HG02623 (cell line): ENCODE measurements at regions not wholly inside any gene's neighbourhood (a gene's known extent, or its start where the extent isn't known, plus 50 kb on each side); places are given as distances from the start of the nearest gene placed in this dataset.

Experiments used
- ATAC-seq: cut with Tn5 transposase; IDR thresholded peaks from one replicate; pipeline ENCODE4 v1.9.1; 2021; ENCODE audit warnings: moderate library complexity; ENCODE audit not compliant: unreplicated experiment

DNA sequence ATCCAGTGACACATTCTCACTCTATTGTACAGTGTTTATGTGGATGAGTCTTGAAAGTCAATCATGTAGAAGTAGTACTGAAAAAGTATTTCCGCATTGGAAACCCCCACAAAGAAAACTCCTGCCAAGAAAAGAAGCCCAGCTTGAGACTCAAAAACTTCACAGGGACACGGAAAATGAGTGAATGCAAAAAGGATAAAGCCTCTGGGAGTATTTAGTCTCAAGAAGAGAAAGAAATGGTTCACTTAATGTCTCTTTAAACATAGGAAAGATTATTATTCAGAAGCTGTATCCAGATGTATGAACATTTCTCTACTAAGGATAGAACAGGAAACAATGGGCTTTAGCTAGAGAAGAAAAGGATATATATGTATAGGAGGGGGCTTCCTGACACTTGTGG, 304.5 kb downstream of the BARHL2 start:
- ATAC-seq: no peak

DNA sequence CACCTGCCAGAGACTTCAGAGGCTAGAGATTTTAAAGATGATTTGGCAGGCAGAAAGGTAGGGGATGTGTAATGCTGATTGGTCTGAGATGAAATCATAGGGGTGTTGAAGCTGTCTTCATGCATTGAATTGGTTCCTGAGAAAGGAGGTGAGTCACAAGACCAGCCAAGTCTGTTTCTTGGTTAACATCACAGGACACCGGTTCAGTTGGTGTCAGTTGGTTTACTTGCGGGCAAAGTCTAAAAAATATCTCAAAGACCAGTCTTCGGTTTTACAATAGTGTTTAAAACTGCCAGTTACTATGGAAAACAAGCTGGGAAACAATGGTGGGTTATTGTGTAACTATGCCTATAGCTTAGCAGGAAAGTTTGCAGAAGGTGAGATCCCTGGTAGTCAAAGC, 305.9 kb downstream of the BARHL2 start:
- no peak for ATAC-seq

DNA sequence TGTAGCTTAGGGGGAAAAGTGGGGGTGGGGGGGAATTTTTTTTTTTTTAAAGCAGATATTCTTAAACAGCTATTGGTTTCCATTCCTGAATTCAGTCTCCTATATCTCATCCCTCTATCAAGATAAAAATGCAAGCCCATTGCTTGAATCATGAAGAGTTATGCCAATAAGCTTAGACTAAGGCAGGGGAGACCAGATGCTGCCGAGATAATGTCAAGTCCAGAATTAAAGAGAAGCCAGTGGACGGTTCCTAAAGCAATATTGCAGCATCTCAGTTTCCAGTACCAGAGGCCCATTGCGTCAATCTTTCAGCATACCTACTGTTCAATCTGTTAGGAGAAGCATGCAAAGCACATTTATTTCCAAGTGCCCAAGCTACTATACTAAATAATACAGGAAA, 309.4 kb downstream of the BARHL2 start:
- no peak for ATAC-seq

DNA sequence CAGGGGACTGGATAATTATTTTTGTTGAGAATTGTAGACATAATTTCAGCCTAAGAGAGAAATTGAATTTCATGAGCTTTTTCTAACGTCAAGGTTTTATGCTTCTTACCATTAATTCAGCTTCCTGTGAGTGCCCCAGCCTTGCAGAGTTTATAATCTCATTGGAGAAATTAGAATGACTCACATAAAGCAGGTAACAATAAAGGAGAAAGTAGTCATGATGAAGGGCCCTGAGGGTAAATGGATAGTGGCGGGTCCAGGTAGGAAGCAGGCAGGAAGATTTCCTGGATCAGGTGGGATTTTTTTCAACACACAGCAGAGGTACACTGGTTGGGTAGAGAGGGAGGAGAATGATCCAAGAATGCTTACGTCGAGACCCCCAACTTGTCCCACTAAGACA, 311.4 kb downstream of the BARHL2 start:
- no peak for ATAC-seq

DNA sequence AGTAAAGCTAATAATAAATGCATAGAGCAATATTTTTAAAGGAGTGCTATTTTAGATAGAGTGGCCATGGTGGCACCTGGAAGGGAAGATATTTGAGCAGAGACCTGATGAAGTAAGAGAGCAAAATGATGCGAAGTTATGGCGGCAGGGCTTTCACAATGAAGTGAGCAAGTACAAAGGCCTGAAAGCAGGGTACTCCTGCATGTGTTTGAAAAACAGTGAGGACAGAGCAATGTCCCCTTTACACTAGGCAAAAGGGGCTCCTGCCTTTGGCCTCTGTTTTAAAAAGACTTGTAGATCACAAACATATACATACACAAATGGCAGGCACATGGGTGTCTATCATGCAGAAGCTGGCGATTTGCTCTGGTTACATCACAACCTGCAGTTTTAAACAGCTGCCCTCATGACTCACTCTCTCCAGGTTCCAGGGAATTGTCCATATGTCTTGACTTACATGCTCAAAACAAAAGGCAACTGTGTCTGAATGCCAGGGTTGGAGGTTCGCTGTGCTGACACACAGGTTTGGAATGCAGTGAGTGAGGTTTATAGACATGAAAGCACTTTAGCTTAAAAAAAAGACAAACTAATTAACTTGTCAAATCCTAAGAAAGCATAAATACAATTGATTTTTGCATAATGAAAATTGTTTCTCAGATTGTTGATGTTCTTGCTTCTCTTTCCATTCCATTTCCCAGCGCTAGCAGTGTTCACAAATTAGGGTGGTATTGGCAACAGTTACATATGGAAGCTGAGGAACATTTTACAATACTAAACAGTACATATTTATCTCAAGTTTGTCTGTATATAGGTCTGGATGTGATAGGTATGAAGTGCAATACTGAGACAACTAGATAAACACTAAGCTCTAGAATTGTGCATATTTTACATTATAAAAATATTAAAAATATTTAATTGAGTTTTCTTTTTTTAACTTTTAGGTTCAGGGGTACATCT, 313.9 kb downstream of the BARHL2 start:
- no peak for ATAC-seq

DNA sequence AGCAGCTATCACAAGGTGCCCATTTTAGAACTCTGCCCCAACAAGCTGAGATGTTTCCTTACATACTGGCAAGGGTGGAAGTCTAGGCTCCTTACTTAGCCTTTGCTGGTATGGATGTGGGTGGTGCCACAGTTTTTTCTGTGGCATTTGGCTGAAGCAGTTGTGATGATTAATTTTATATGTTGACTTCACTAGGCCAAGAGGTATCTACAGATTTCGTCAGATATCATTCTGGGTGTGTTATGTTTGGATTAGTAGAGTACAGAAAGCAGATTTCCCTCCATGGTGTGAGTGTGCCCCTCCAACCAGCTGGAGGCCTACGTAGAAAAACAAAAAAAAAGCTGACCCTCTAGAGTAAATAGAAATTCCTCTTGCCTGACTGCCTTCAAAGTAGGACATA, 317.0 kb downstream of the BARHL2 start:
- no peak for ATAC-seq

DNA sequence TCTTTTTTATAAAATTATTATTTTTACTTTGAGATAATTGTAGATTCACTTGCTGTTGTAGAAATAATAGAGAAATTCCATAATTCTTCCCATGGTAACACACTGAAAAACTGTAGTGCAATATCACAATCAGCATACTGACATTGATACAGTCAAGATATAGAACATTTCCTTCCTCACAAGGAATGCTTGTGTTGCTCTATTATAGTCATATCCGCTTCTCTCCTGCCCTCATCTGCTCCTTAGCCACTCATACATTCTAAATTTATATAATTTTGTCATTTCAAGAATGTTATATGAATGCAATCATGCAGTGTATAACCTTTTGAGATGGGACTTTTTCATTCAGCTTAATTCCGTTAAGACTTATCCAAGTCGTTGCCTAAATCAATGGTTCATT, 320.2 kb downstream of the BARHL2 start:
- ATAC-seq: no peak

DNA sequence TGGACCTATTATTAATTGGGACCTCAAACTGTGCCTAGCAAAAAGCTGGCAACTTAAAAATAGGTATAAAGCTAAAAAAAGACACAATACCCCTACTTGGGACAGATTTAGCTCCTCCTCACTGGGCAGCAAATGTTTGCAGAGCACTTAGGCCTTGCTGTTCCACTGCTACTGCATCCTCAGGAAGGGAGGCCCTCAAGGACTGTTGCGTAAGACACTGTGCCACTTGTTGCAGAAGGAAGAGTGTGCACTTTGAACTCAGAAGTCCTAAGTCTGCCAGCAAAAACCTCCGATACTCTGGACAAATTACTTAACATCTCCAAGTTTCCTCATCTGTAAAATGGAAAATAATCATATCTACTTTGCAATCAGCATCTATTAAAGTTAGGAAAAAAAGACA, 322.9 kb downstream of the BARHL2 start:
- no peak for ATAC-seq

DNA sequence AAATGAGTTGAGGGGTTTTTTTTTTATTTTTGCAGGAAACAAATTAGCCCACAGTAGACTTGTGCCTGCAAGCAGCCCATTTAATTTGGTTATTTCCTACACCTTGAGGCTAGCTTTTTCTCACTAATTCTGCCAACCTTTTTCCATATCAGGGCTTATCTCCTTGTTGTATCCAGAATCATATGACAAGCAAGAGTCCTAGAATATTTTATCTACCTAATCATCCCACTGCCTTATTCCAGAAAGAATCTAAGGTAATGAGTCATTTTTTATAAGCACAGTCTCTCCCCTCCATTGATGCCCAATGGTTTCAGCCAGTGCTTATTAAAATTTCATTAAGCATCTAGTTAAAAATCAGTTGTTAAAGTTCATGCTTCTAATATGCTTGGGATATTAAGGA, 324.1 kb downstream of the BARHL2 start:
- ATAC-seq: no peak

DNA sequence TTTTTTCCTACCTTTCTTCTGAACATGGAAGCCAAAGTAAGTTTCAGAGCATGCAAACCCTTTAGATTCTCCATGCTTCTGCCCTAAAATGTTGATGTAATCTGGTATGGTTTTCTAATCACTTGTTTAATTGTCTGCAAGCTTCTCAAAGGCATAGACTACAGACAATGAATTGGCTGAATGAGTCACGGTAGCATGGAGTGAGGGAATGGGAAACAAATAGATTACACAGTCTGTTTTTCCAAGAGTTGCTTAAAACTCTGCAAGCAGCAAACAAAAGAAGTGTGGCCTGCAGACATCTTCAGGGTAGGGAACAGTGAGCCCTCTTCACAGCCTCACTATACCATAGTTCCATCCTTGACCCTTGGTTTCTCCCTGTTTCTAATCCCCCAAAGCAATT, 326.0 kb downstream of the BARHL2 start:
- no peak for ATAC-seq

DNA sequence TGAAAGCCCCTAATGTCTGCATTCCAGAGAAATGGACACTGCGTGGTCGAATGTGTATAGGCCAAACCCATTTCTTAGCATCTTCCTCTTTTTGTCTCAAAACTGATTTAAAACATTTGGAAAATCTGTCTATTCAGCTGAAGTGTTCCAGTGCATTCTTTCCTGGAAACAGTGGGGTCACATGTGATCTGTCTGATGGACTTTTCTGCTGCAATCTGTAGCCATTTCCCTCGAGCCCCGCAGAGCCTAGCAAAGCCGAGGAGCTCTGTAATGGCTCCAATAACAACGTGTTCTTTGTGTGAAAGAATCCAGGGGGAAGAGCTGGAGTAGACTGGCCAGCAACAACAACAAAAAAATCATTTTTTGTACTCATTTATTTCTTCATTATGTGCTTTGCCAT, 329.3 kb downstream of the BARHL2 start:
- ATAC-seq: no peak

DNA sequence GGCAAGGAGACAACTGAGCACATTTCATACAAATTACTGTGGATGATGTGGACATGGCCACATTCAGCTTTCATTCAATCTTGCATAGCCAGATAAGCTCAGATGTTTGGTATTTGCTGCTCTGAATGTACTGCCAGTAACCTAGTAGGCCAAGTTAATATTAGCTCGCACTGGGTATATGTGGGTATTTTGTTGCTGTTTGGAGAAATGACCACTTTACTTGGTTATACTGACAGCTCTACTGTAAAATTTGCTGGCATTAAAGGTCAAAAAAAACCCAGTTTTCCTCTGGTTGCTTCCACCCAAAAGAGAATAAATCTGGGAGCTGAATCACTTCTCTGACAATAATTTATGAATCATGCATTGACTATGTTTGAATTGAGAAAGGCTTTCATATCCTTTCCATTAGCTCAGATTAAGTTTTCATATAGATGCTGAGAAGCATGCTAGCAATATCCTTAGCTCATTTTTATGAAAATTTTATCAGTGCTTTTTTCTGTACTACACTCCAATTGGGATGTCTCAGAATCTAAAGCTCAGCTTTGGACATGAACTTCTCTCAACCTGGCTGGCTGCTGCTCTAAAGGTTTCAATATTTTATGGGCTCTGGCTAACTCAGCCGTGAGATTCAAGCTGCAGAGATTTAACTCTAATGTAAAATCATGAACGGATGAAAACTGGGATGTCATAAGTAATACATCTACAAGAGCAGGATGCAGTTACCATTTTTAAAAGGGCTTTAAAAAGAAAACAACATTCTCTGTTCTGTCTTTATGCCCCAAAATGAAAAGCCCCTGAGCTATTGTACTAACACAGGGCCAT, 330.0 kb downstream of the BARHL2 start:
- ATAC-seq: no peak

DNA sequence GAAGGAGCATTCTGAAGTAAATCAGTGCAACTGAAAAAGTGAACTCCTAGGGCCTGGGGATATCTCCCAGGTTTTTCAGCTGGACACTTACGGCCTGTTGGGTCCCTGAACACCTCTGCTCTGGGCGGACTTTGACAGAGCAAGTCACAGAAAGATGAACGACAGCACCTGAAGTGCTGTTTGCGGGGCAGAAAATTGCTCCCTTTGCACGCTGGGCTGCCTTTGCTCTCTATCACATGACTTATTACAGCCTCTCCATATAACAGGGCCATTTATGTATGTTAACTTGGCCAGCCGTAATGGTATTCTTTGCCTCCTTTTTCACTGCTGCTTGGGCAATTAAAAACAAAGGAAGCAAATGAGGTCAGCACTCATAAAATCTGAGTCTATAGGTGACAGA, 332.9 kb downstream of the BARHL2 start:
- no peak for ATAC-seq

DNA sequence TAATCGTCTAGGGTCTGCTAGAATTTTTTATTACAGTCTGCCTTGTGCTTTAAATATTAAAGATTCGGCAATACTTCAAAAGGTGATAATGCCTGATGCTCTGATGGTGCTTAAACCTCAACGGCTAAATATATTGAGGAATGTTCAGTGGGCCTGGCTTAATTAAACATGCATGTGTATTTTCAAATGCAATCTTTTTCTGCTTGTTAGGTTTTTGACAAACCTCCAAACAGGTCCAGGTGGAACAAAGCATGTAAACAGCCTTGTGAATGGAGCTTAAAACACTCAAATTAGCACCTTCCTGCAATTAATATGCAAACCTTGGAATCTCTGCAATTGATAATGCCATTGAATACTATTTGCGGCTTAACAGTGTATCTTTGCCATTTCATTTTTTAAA, 334.9 kb downstream of the BARHL2 start:
- ATAC-seq: no peak

DNA sequence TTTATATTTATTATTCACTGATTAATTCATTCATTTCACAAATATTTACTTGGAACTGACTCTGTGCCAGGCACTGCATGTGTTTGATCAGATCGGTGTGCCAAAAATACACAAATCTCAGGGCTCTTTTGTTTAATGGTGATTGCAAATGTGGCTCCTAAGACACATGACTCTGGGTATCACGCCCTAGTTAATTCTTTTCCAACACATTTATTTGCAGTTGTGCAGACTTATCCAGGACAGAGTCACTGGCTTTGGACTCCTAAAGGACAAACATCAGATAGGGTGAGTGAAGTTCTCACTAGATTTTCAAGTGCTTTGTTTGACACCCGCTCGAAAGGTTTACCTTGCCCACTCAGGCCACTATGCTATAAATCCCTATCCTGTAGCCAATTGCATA, 335.5 kb downstream of the BARHL2 start:
- ATAC-seq: no peak

DNA sequence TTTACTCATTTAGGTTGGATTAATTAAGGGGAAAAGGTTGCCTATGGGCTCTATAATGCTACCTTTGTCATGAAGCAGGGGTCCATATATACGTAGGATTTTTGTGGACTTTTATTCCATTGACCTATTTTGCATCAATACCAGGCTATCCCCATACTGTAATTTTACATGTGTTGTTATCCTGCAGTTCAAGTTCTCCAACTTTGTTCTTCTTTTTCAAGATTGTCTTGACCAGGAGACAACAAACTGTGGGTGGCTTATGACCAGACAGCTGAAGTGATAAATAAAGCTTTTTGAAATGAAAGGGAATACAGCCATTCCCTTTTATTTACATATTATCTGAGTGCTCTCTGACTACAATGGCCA, 345.7 kb downstream of the BARHL2 start:
- no peak for ATAC-seq

DNA sequence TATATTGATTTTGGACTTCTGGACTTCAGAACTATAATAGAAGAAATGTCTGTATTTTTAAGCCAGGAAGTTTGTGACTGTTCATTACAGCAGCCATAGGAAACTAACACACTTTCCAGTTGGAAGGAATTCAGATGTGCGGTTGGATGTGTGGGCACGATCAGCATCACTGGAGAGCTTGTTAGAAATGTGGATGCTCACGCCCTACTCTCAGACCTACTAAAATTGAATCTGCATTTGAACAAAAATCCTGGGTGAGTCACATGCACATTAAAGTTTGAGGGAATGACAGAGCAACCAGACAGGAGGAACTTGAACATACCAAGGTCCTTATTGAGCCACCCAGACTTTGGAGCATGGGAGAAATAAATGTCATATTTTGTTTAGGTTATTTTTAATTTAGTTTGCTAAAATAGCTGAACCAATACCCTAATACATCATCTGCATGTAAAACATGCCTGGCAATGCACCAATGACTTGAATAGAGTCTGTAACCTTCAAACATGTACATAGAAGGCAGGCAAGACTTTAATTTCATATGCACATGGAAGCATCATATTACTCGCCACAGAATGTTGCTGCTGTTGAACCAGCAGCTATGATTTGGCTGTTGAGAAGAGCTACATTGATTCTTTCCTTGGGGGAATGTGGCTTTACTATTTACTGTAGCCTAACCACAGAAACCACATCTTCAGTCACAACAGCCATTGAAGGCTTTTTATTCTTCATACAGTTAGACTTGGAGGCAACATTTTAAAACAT, 346.2 kb downstream of the BARHL2 start:
- ATAC-seq: no peak

DNA sequence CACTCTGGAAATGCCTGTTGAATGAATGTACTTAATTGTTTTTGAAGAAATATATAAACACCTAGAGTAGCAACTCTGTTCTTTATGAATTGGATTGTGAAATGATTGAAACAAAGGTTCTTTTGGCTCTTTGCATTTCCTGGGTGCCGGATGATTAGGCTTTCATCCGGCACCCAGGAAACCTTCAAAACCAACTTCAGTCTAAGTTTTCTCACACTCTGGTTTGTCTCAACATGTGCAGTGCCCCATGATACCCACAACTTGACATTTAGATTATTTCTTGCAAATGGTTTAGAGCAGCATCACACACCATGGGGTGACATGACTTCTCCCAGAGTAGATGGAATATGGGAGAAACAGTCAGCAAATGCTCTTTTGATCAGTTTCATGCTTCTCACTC, 354.9 kb downstream of the BARHL2 start:
- no peak for ATAC-seq

DNA sequence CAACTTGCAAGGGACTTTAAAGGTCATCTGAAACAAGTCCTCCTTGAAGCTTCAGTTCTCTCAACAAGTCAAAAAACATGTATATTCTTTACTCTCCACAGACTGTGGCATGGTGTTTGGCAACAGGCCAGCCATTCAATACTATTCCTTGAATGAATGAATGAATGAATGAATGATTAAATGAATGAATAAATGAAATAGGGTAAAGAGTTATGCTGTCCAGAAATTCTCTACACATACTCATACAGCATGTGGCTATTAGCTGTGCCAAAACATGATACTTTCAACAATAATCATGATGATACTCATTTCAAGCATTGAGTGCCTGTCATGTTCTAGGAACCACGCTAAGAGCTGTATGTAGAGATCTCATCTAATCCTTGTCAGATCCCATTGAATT, 356.1 kb downstream of the BARHL2 start:
- ATAC-seq: no peak

DNA sequence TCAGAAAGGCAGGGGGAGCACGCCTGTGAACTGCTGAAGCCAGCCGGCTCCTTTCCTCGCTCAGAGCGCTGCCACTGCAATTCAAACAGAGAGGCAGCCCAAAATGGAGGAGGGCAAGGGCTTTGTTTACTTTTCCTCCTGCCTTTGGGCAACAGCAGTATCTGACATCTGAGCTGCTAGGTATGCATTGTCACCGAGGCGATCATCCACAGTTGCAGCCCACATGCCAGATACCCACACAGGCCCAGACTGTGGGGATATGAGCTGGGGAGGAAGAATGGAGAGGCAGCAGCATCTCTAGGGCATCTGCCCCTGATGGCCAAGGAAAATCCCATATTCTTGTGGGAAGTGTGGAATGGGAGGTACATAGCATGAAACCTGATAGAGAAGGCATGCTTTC, 357.1 kb downstream of the BARHL2 start:
- no peak for ATAC-seq

DNA sequence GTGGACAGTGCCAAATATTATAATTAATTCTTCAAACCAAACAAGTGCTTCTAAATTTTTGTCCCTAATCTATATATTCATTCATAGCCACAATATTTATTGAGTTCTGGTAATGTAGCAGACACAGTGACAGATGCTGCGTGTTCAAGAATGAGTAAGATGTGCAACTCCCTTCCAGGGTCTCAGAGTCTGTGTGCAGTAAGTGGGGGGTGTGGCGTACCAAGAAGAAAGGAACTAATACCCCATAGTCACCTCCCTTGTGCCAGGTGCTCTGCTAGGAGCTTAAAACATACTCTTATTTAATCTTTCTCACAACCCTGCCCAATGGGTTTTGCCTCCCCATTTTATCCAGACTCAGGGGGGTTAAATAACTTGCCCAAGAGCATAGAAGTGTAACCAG, 358.7 kb downstream of the BARHL2 start:
- ATAC-seq: no peak

DNA sequence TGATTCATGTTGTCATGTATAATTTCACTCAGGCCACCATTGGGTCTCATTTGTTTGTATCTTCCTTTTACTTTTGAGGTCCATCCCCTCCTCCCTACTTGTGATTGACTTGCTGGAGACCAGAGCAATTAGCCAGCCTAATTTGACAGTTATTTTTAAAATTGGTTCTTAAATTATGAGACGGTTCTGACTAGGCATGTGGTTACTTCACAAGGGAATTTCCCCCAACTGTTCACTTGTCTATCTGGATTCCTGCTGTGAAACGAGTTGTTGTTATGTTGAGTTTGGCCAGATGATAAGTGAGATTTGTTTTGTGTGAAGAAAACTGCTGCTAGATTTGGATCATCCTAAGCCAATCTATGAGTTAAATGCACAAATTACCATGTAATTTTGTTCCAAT, 359.1 kb downstream of the BARHL2 start:
- ATAC-seq: no peak
